H1 (cell line): ENCODE measurements at regions not wholly inside any gene's neighbourhood (a gene's known extent, or its start where the extent isn't known, plus 50 kb on each side); places are given as distances from the start of the nearest gene placed in this dataset.

Experiments used
- CTCF ChIA-PET: fragments of 300-600 bp; sonication (Branson Sonifier 250); formaldehyde crosslinking; loops from one replicate; lab custom pipeline; 2021; ENCODE audit not compliant: partially characterized antibody; lab: Charles Lee
- POLR2A ChIA-PET: fragments of 300-600 bp; sonication (Branson Sonifier 250); formaldehyde crosslinking; loops from one replicate; lab custom pipeline; 2021; ENCODE audit warnings: inconsistent platforms; ENCODE audit not compliant: partially characterized antibody; lab: Charles Lee
- DNase-seq, 2 experiments: peaks; one replicate each; pipeline versions ENCODE4 v3.0.0 to v3.0.0-alpha.2; 2010 to 2022; ENCODE audit warnings: low spot score in 2 of 2, low read depth in 1 of 2, mixed read lengths in 1 of 2
- FAIRE-seq: peaks from 2 replicates; lab custom pipeline; 2011; peaks lifted over from hg19 to GRCh38; lab: Jason Lieb, UNC
- H2AFZ ChIP-seq: 2 replicates; pipeline ENCODE4 v1.8.1; 2012; ENCODE audit warnings: low read length, inconsistent platforms
- H2AK5ac ChIP-seq: 2 replicates; pipeline ENCODE4 v1.6.1; 2013; ENCODE audit warnings: low read depth, low read length
- H2BK120ac ChIP-seq: replicated peaks from 2 replicates; pipeline ENCODE3; 2013; ENCODE audit warnings: low read depth, low read length, inconsistent platforms
- H2BK12ac ChIP-seq: 2 replicates; pipeline ENCODE4 v1.6.1; 2013; ENCODE audit warnings: low read depth, low read length
- H2BK15ac ChIP-seq: 2 replicates; pipeline ENCODE4 v1.6.1; 2013; ENCODE audit warnings: low read length
- H2BK20ac ChIP-seq: 2 replicates; pipeline ENCODE4 v1.6.1; 2013; ENCODE audit warnings: low read length
- H2BK5ac ChIP-seq: 2 replicates; pipeline ENCODE4 v1.6.1; 2013; ENCODE audit warnings: low read depth, low read length
- H3K14ac ChIP-seq: 2 replicates; pipeline ENCODE4 v1.6.1; 2013; ENCODE audit warnings: inconsistent platforms; ENCODE audit not compliant: insufficient read length
- H3K18ac ChIP-seq: 2 replicates; pipeline ENCODE4 v1.6.1; 2013; ENCODE audit warnings: low read length; ENCODE audit errors: extremely low read depth
- H3K23ac ChIP-seq: 2 replicates; pipeline ENCODE4 v1.6.1; 2013; ENCODE audit warnings: inconsistent platforms; ENCODE audit not compliant: insufficient read length
- H3K23me2 ChIP-seq: 2 replicates; pipeline ENCODE4 v1.6.1; 2013; ENCODE audit warnings: low read depth, low read length
- H3K27ac ChIP-seq: 2 replicates; pipeline ENCODE4 v1.6.1; 2011; ENCODE audit warnings: low read depth, low read length, inconsistent platforms
- H3K27me3 ChIP-seq, 4 experiments: replicated peaks in 1 of 4; 1 replicate in 1 of 4; 2 replicates in 3 of 4; pipeline versions ENCODE4 v1.6.1 to v1.8.1; 2011 to 2013; ENCODE audit warnings: low read length in 3 of 4, mild to moderate bottlenecking in 3 of 4, inconsistent platforms in 2 of 4, mixed read lengths in 2 of 4, moderate library complexity in 1 of 4; ENCODE audit not compliant: control insufficient read depth in 3 of 4, insufficient read depth in 3 of 4; ENCODE audit errors: extremely low read depth in 1 of 4
- H3K36me3 ChIP-seq, 4 experiments: 2 replicates each; pipeline versions ENCODE4 v1.6.1 to v1.8.1; 2011 to 2013; ENCODE audit warnings: mild to moderate bottlenecking in 4 of 4, low read length in 3 of 4, moderate library complexity in 2 of 4, control low read depth in 1 of 4, inconsistent platforms in 1 of 4; ENCODE audit not compliant: insufficient read depth in 4 of 4, control insufficient read depth in 2 of 4
- H3K4ac ChIP-seq: replicated peaks from 2 replicates; pipeline ENCODE3; 2013; ENCODE audit warnings: low read length, low read depth, mixed read lengths, inconsistent platforms; ENCODE audit not compliant: insufficient read length
- H3K4me1 ChIP-seq, 4 experiments: replicated peaks in 1 of 4; 1 replicate in 1 of 4; 2 replicates in 3 of 4; pipeline versions ENCODE4 v1.6.1 to v1.8.1; 2011 to 2013; ENCODE audit warnings: low read length in 3 of 4, inconsistent platforms in 2 of 4, mixed read lengths in 1 of 4; ENCODE audit not compliant: insufficient read depth in 4 of 4, control insufficient read depth in 3 of 4
- H3K4me2 ChIP-seq, 2 experiments: 2 replicates each; pipeline versions ENCODE4 v1.6.1 to v1.8.1; 2011 to 2013; ENCODE audit warnings: low read depth in 2 of 2, low read length in 2 of 2, control low read depth in 1 of 2, inconsistent platforms in 1 of 2, mild to moderate bottlenecking in 1 of 2; ENCODE audit not compliant: insufficient read depth in 1 of 2
- H3K4me3 ChIP-seq, 4 experiments: fragments of 200-600, 300-600 bp in 1 of 4; sonication (generic), shearing (Covaris generic), sonication (Bioruptor Twin) in 1 of 4; 2 replicates each; pipeline versions ENCODE4 v1.5.1 to v1.8.1; 2011 to 2016; ENCODE audit warnings: low read length in 4 of 4, low read depth in 3 of 4, control low read depth in 2 of 4, inconsistent platforms in 2 of 4, mild to moderate bottlenecking in 2 of 4, mixed read lengths in 1 of 4, moderate library complexity in 1 of 4; ENCODE audit not compliant: insufficient read depth in 2 of 4; ENCODE audit errors: extremely low read depth in 1 of 4
- H3K56ac ChIP-seq: replicated peaks from 2 replicates; pipeline ENCODE3; 2013; ENCODE audit warnings: low read depth, mild to moderate bottlenecking, mixed read lengths, low read length, inconsistent platforms; ENCODE audit not compliant: insufficient read length
- H3K79me1 ChIP-seq: 2 replicates; pipeline ENCODE4 v1.6.1; 2013; ENCODE audit warnings: low read depth, low read length, control low read depth
- H3K79me2 ChIP-seq, 2 experiments: 2 replicates each; pipeline versions ENCODE4 v1.6.1 to v1.8.1; 2012 to 2013; ENCODE audit warnings: low read length in 2 of 2, mild to moderate bottlenecking in 2 of 2, inconsistent platforms in 1 of 2; ENCODE audit not compliant: insufficient read depth in 2 of 2, control insufficient read depth in 1 of 2
- H3K9ac ChIP-seq, 4 experiments: replicated peaks in 1 of 4; 1 replicate in 1 of 4; 2 replicates in 3 of 4; pipeline versions ENCODE4 v1.6.1 to v1.8.1; 2011 to 2013; ENCODE audit warnings: low read depth in 3 of 4, low read length in 3 of 4, control low read depth in 2 of 4, mild to moderate bottlenecking in 2 of 4, moderate library complexity in 2 of 4, inconsistent platforms in 1 of 4; ENCODE audit errors: extremely low read depth in 1 of 4
- H3K9me3 ChIP-seq, 2 experiments: 2 replicates each; pipeline versions ENCODE4 v1.6.1 to v1.8.1; 2012 to 2013; ENCODE audit warnings: mild to moderate bottlenecking in 2 of 2, moderate library complexity in 2 of 2, control low read depth in 1 of 2, inconsistent platforms in 1 of 2, low read depth in 1 of 2, low read length in 1 of 2, mixed read lengths in 1 of 2; ENCODE audit not compliant: insufficient read depth in 2 of 2
- H4K20me1 ChIP-seq, 2 experiments: replicated peaks in 1 of 2; 2 replicates each; pipeline versions ENCODE3 to v1.8.1; 2011 to 2013; ENCODE audit warnings: inconsistent platforms in 2 of 2, low read length in 2 of 2, mild to moderate bottlenecking in 1 of 2; ENCODE audit not compliant: insufficient read depth in 2 of 2, control insufficient read depth in 1 of 2
- H4K5ac ChIP-seq: 2 replicates; pipeline ENCODE4 v1.6.1; 2013; ENCODE audit warnings: low read length, low read depth, mixed read lengths, inconsistent platforms; ENCODE audit not compliant: insufficient read length
- H4K8ac ChIP-seq: 2 replicates; pipeline ENCODE4 v1.8.0; 2013; ENCODE audit warnings: mild to moderate bottlenecking, moderate library complexity, low read length, inconsistent platforms; ENCODE audit not compliant: insufficient read depth; ENCODE audit errors: extremely low read depth
- H4K91ac ChIP-seq: replicated peaks from 2 replicates; pipeline ENCODE3; 2013; ENCODE audit warnings: low read length, mixed read lengths, inconsistent platforms; ENCODE audit not compliant: insufficient read length
- ATF3 ChIP-seq: IDR thresholded peaks from 2 replicates; pipeline ENCODE4 v1.6.1; 2011; ENCODE audit warnings: low read depth, mild to moderate bottlenecking, low read length; ENCODE audit not compliant: insufficient read depth
- HDAC2 ChIP-seq, 2 experiments: fragments of 300-600 bp in 1 of 2; sonication (generic) in 1 of 2; IDR thresholded peaks; 2 replicates each; pipeline ENCODE4 v1.6.1; 2011 to 2012; ENCODE audit warnings: low read depth in 2 of 2, low read length in 2 of 2, mild to moderate bottlenecking in 2 of 2, moderate library complexity in 2 of 2, borderline replicate concordance in 1 of 2, inconsistent platforms in 1 of 2
- RFX5 ChIP-seq: IDR thresholded peaks from 2 replicates; pipeline ENCODE4 v1.6.1; 2011; ENCODE audit warnings: low read depth, low read length, improper control_type of control experiment, borderline replicate concordance
- SP4 ChIP-seq: IDR thresholded peaks from 2 replicates; pipeline ENCODE4 v1.6.1; 2012; ENCODE audit warnings: low read length, inconsistent platforms
- WGBS, 2 experiments: shearing (Covaris generic) in 1 of 2; methylation state at CpG; one replicate each; pipeline versions ENCODE4 v1.1.6 to v1.1.7; 2013 to 2015; ENCODE audit warnings: low lambda C conversion rate in 2 of 2, mixed read lengths in 2 of 2, inconsistent platforms in 1 of 2, low coverage in 1 of 2, missing lambda C conversion rate in 1 of 2; ENCODE audit not compliant: insufficient replicate concordance in 2 of 2, insufficient coverage in 1 of 2, insufficient read length in 1 of 2; ENCODE audit errors: extremely low coverage in 1 of 2, missing lambda C conversion rate in 1 of 2; 5-methylcytosine and 5-hydroxymethylcytosine counted together

GRCh38 chr2:78118037-78118436, 595.9 kb upstream of the LRRTM4 start:
- Histone ChIP-seq H4K20me1 (no peaks in the 10 kb centered on the region), H2BK120ac (no peak overlapping the region), H3K9ac (no peak overlapping the region), H2AFZ (no peak overlapping the region), H3K4me3 (no peak overlapping the region), H4K8ac (no peak overlapping the region), H3K4ac (no peak overlapping the region), H2BK20ac (no peak overlapping the region), H3K56ac (no peak overlapping the region), H4K91ac (no peak overlapping the region), H3K4me1 (no peaks in the 10 kb centered on the region), H2AK5ac (no peak overlapping the region), H3K27ac (no peak overlapping the region), H2BK12ac (no peak overlapping the region), H3K36me3 (no peaks in the 10 kb centered on the region), H3K23me2 (no peaks in the 10 kb centered on the region), H3K14ac (no peak overlapping the region), H3K4me2 (no peak overlapping the region), H4K5ac (no peak overlapping the region), H3K18ac (no peak overlapping the region), H2BK5ac (no peak overlapping the region), H3K9me3 (no peaks in the 10 kb centered on the region), H3K23ac (no peak overlapping the region), H2BK15ac (no peak overlapping the region), H3K27me3 (no peaks in the 10 kb centered on the region), H3K79me2 (no peaks in the 10 kb centered on the region), H3K79me1 (no peaks in the 10 kb centered on the region)
- ChIA-PET CTCF (interaction anchor here (1.3 kb wide), 1 partner anchor 9 kb away, joined by 3 read pairs; no protein-coding TSS in a partner anchor), POLR2A (no interaction called here)
- no peak for FAIRE-seq
- TF ChIP-seq ATF3 (no peak), HDAC2 (IDR thresholded peaks at IDR 0.05; ENCODE audit: borderline replicate concordance in 1 of 2, low read depth in 2 of 2, low read length in 2 of 2) (no peak), SP4 (no peak), RFX5 (no peak)
- 93% methylated on average over 5 of the region's 5 CpGs; no CpG with 5 or more reads in 1 of the 2 experiments for WGBS, 2 experiments
- no peak for DNase-seq
